RWPE2 (cell line): ENCODE measurements at regions not wholly inside any gene's neighbourhood (a gene's known extent, or its start where the extent isn't known, plus 50 kb on each side); places are given as distances from the start of the nearest gene placed in this dataset.
"Not testable (repeated sequence)": the region's sequence is repeated elsewhere in the genome, so short reads cannot be mapped to it uniquely, and the experiment has no call there.

Source experiments
- ATAC-seq: fragments of 200-7000 bp; cut with Tn5 transposase; 3 replicates; pipeline ENCODE4 v1.9.1; 2021; ENCODE audit warnings: low read depth
- DNase-seq: peaks from one replicate; pipeline ENCODE4 v3.0.0-alpha.2; 2020; ENCODE audit warnings: low spot score
- H3K27ac ChIP-seq: fragments of 450-650 bp; 2 replicates; pipeline ENCODE4 v1.5.1; 2017; ENCODE audit warnings: mild to moderate bottlenecking; ENCODE audit not compliant: poor library complexity, severe bottlenecking
- H3K27me3 ChIP-seq: fragments of 250-450 bp; sonication (Bioruptor Pico); 2 replicates; pipeline ENCODE4 v1.5.1; 2021; ENCODE audit warnings: mild to moderate bottlenecking, moderate library complexity; ENCODE audit not compliant: insufficient read depth, poor library complexity, severe bottlenecking
- H3K36me3 ChIP-seq: fragments of 250-450 bp; sonication (Bioruptor Pico); 2 replicates; pipeline ENCODE4 v1.5.1; 2020; ENCODE audit warnings: low read depth, mild to moderate bottlenecking, moderate library complexity
- H3K4me1 ChIP-seq: fragments of 250-450 bp; sonication (Bioruptor Pico); 2 replicates; pipeline ENCODE4 v1.5.1; 2021; ENCODE audit warnings: mild to moderate bottlenecking, moderate library complexity; ENCODE audit not compliant: insufficient read depth, poor library complexity, severe bottlenecking
- H3K4me3 ChIP-seq: fragments of 250-450 bp; sonication (Bioruptor Pico); 2 replicates; pipeline ENCODE4 v1.5.1; 2021; ENCODE audit warnings: mild to moderate bottlenecking, moderate library complexity; ENCODE audit not compliant: severe bottlenecking
- H3K9me3 ChIP-seq: fragments of 250-450 bp; sonication (Bioruptor Pico); 2 replicates; pipeline ENCODE4 v1.5.1; 2021; ENCODE audit warnings: mild to moderate bottlenecking, moderate library complexity; ENCODE audit not compliant: severe bottlenecking
- CTCF ChIP-seq: fragments of 450-650 bp; IDR thresholded peaks from one replicate; pipeline ENCODE4 v1.5.1; 2017; ENCODE audit warnings: mild to moderate bottlenecking, moderate library complexity; ENCODE audit not compliant: poor library complexity, severe bottlenecking

- no peaks in the 10 kb centered on the region for H3K4me1 ChIP-seq
- no peaks in the 10 kb centered on the region for H3K9me3 ChIP-seq
- no peak for DNase-seq
- TF ChIP-seq CTCF: no peak
- ATAC-seq: no peak
- no peak overlapping the region for H3K27ac ChIP-seq
- no peak overlapping the region for H3K4me3 ChIP-seq
- H3K27me3 ChIP-seq: no peaks in the 10 kb centered on the region
- no peaks in the 10 kb centered on the region for H3K36me3 ChIP-seq
These were observed 287.0 kb downstream of the SI start for GRCh38 chr3:164791263-164791662.

GRCh38 chr3:164784407-164784806 lies 293.9 kb downstream of the SI start:
- ATAC-seq, H3K27me3 ChIP-seq, H3K36me3 ChIP-seq, DNase-seq, H3K4me3 ChIP-seq, H3K9me3 ChIP-seq, H3K4me1 ChIP-seq, H3K27ac ChIP-seq: not testable (repeated sequence)

- no peak for TF ChIP-seq CTCF
- Histone ChIP-seq H3K27me3 (no peaks in the 10 kb centered on the region), H3K36me3 (no peaks in the 10 kb centered on the region), H3K9me3 (no peaks in the 10 kb centered on the region), H3K27ac (no peak overlapping the region), H3K4me1 (no peaks in the 10 kb centered on the region), H3K4me3 (no peak overlapping the region)
- DNase-seq (no peak), ATAC-seq (no peak)
These were observed 296.5 kb downstream of the SI start for GRCh38 chr3:164781755-164782154.

DNA sequence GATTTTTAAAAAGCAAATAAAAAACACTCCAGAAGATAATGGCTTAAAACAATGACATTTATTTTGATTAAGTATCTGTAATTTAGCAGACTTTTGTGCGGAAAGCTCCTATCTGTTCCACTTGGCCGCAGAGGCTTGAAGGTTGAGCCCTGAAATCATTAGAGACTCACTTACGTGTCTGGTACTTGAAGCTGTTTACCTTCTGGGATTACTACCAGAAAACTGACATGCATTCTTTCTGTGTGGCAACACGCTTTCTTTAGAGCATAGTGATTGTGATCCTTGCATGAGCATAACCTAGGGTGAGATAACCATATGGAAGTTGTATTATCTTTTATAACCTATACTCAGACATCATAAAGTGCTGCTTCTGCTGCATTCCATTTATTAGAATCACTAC lies 298.5 kb downstream of the SI start:
- ATAC-seq: no peak
- Histone ChIP-seq H3K36me3 (no peaks in the 10 kb centered on the region), H3K4me3 (no peak overlapping the region), H3K27ac (no peak overlapping the region), H3K9me3 (no peaks in the 10 kb centered on the region), H3K4me1 (no peaks in the 10 kb centered on the region), H3K27me3 (no peaks in the 10 kb centered on the region)
- TF ChIP-seq CTCF: no peak
- DNase-seq: no peak

DNA sequence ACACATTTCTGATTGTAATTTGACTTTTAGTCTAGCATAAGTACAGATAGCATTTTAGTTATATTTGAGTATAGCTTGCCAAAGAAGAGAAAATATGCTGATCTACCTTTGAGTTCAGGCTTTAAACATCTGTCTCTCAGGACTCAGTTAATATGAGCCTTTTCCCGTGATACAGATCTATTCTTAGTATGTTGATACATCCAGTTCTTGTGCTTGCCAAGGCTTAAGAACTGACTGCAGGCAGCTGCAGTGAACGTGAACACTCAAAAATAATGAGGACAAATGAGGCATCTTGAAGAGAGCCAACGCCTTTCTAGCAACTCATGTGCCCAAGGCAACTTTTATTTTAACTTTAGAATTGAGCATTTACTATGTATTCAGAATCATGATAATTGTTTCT lies 325.5 kb downstream of the SI start:
- DNase-seq: no peak

More for the DNA sequence above, 325.5 kb downstream of the SI start:
- ATAC-seq: no peak
- TF ChIP-seq CTCF: no peak
- H3K4me1 ChIP-seq: no peaks in the 10 kb centered on the region
- no peaks in the 10 kb centered on the region for H3K36me3 ChIP-seq
- H3K4me3 ChIP-seq: no peak overlapping the region
- no peak overlapping the region for H3K27ac ChIP-seq
- no peaks in the 10 kb centered on the region for H3K9me3 ChIP-seq
- no peaks in the 10 kb centered on the region for H3K27me3 ChIP-seq
